Keratinocyte (primary cell): ENCODE measurements at regions not wholly inside any gene's neighbourhood (a gene's known extent, or its start where the extent isn't known, plus 50 kb on each side); places are given as distances from the start of the nearest gene placed in this dataset.

ENCODE experiments used
- DNase-seq: peaks from one replicate; pipeline ENCODE4 v3.0.0-alpha.2; 2011; ENCODE audit warnings: low read depth, missing footprints, low spot score
- FAIRE-seq: peaks from 2 replicates; lab custom pipeline; 2011; peaks lifted over from hg19 to GRCh38; lab: Jason Lieb, UNC
- H2AFZ ChIP-seq: 2 replicates; pipeline ENCODE4 v1.6.0; 2012; ENCODE audit warnings: low read length, control low read depth, inconsistent platforms; ENCODE audit not compliant: control insufficient read depth
- H3K27ac ChIP-seq: 2 replicates; pipeline ENCODE4 v1.5.1; 2011; ENCODE audit warnings: low read length; ENCODE audit not compliant: control insufficient read depth, insufficient read depth
- H3K27me3 ChIP-seq: 3 replicates; pipeline ENCODE4 v1.6.0; 2011; ENCODE audit warnings: low read length; ENCODE audit not compliant: control insufficient read depth, insufficient read depth; ENCODE audit errors: extremely low read depth
- H3K36me3 ChIP-seq, 2 experiments: 2 replicates in 1 of 2; 3 replicates in 1 of 2; pipeline ENCODE4 v1.5.1; 2011; ENCODE audit warnings: low read length in 2 of 2, mild to moderate bottlenecking in 1 of 2; ENCODE audit not compliant: control insufficient read depth in 2 of 2, insufficient read depth in 2 of 2; ENCODE audit errors: extremely low read depth in 1 of 2
- H3K4me1 ChIP-seq: 3 replicates; pipeline ENCODE4 v1.5.1; 2011; ENCODE audit warnings: low read length; ENCODE audit not compliant: control insufficient read depth, insufficient read depth; ENCODE audit errors: extremely low read depth
- H3K4me2 ChIP-seq: 3 replicates; pipeline ENCODE4 v1.6.0; 2011; ENCODE audit warnings: low read depth, low read length; ENCODE audit not compliant: control insufficient read depth, insufficient read depth; ENCODE audit errors: extremely low read depth
- H3K4me3 ChIP-seq, 3 experiments: fragments of 200-600 bp in 1 of 3; sonication (generic) in 1 of 3; 2 replicates in 2 of 3; 3 replicates in 1 of 3; pipeline ENCODE4 v1.5.1; 2011 to 2016; ENCODE audit warnings: low read length in 3 of 3, mild to moderate bottlenecking in 3 of 3, control low read depth in 2 of 3, inconsistent platforms in 1 of 3, low read depth in 1 of 3, mixed read lengths in 1 of 3, mixed run types in 1 of 3, moderate library complexity in 1 of 3; ENCODE audit not compliant: control insufficient read depth in 2 of 3, insufficient read depth in 2 of 3; ENCODE audit errors: extremely low read depth in 1 of 3
- H3K79me2 ChIP-seq: 2 replicates; pipeline ENCODE4 v1.6.0; 2012; ENCODE audit warnings: low read length; ENCODE audit not compliant: control insufficient read depth, insufficient read depth
- H3K9ac ChIP-seq: 3 replicates; pipeline ENCODE4 v1.6.0; 2011; ENCODE audit warnings: low read length; ENCODE audit not compliant: control insufficient read depth, insufficient read depth; ENCODE audit errors: extremely low read depth
- H3K9me1 ChIP-seq: 3 replicates; pipeline ENCODE4 v1.6.0; 2011; ENCODE audit warnings: low read length; ENCODE audit not compliant: control insufficient read depth, insufficient read depth; ENCODE audit errors: extremely low read depth
- H3K9me3 ChIP-seq: 2 replicates; pipeline ENCODE4 v1.5.1; 2012; ENCODE audit warnings: low read depth, low read length; ENCODE audit not compliant: control insufficient read depth
- H4K20me1 ChIP-seq: 3 replicates; pipeline ENCODE4 v1.6.0; 2011; ENCODE audit warnings: low read length; ENCODE audit not compliant: control insufficient read depth, insufficient read depth; ENCODE audit errors: extremely low read depth
- EZH2 ChIP-seq: IDR thresholded peaks from one replicate; pipeline ENCODE4 v1.6.1; 2012; ENCODE audit warnings: inconsistent platforms, mild to moderate bottlenecking, low read length, moderate library complexity
- dilution Hi-C: fragments of 300-500 bp; cut with MboI; formaldehyde crosslinking; loops from one replicate; pipeline ENCODE4 v1.7.0; 2020; ENCODE audit warnings: low sequenced_read_pairs; ENCODE audit not compliant: extremely low pct_ligation_motif_present
- TF ChIP-seq, protein P1 (sequence below), 3 experiments: IDR thresholded peaks in 1 of 3; conservative IDR thresholded peaks in 1 of 3; optimal IDR thresholded peaks in 1 of 3; 2 replicates in 2 of 3; 3 replicates in 1 of 3; pipeline versions ENCODE3 to v1.5.1; 2011; ENCODE audit warnings: low read length in 3 of 3, mild to moderate bottlenecking in 3 of 3, moderate library complexity in 2 of 3, control low read depth in 1 of 3, inconsistent platforms in 1 of 3; ENCODE audit not compliant: insufficient read depth in 2 of 3; ENCODE audit errors: extremely low read depth in 1 of 3

DNA sequence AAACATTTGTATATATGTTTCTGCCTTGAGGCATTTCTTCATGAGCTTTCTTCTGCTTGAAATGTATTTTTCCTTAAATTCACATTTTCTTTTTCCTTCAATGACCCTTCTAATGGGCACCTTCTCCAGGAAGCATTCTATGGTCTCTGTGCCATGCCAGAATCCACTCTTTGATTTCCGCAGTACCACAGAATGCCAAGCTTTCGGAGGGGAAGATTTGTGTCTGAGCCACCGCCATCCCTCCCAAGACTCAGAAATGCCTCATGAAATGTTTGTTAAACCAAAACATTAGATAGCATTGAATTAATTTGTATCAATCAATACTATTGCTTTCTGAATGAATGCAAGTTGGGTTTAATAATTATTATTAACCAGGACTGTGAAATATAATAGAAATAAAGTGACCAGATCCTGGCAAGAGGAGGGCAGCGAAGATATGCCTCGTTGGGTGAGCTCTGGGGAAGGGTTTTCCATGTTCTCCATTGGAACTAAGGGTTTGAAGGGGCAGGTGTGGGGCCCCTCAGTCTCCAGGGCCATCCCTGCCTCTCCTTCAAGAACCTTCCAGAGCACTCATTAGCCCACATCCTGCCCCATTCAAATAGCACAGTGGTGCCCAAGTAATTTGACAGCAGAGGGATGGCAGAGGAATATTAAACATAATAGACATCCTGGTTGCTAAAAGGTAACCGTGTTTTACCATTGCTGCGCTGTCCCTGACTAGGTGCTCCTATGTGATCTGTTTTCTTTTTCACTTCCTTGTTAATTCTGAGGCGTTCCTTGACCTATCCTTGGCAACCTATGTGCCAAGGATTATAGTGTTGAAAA lies 189.6 kb downstream of the MYCN start:
- Histone ChIP-seq H3K4me3 (no peak overlapping the region), H3K27me3 (peaks cover 3% of the 10 kb centered on the region), H3K27ac (no peak overlapping the region), H3K36me3 (no peaks in the 10 kb centered on the region), H3K9ac (no peak overlapping the region), H4K20me1 (no peaks in the 10 kb centered on the region), H3K9me3 (no peaks in the 10 kb centered on the region), H3K9me1 (no peaks in the 10 kb centered on the region), H3K4me2 (no peak overlapping the region), H2AFZ (no peak overlapping the region), H3K4me1 (peaks cover 5% of the 10 kb centered on the region), H3K79me2 (no peaks in the 10 kb centered on the region)
- dilution Hi-C loops: no loop called here
- DNase-seq (no peak), FAIRE-seq (no peak)
- TF ChIP-seq, protein P1, sequence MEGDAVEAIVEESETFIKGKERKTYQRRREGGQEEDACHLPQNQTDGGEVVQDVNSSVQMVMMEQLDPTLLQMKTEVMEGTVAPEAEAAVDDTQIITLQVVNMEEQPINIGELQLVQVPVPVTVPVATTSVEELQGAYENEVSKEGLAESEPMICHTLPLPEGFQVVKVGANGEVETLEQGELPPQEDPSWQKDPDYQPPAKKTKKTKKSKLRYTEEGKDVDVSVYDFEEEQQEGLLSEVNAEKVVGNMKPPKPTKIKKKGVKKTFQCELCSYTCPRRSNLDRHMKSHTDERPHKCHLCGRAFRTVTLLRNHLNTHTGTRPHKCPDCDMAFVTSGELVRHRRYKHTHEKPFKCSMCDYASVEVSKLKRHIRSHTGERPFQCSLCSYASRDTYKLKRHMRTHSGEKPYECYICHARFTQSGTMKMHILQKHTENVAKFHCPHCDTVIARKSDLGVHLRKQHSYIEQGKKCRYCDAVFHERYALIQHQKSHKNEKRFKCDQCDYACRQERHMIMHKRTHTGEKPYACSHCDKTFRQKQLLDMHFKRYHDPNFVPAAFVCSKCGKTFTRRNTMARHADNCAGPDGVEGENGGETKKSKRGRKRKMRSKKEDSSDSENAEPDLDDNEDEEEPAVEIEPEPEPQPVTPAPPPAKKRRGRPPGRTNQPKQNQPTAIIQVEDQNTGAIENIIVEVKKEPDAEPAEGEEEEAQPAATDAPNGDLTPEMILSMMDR (optimal IDR thresholded peaks at IDR 0.05 in 1 of 3, IDR thresholded peaks at IDR 0.05 in 1 of 3, conservative IDR thresholded peaks at IDR 0.05 in 1 of 3; ENCODE audit: extremely low read depth in 1 of 3, insufficient read depth in 2 of 3, low read length in 3 of 3): no peak
- no peak for TF ChIP-seq EZH2

DNA sequence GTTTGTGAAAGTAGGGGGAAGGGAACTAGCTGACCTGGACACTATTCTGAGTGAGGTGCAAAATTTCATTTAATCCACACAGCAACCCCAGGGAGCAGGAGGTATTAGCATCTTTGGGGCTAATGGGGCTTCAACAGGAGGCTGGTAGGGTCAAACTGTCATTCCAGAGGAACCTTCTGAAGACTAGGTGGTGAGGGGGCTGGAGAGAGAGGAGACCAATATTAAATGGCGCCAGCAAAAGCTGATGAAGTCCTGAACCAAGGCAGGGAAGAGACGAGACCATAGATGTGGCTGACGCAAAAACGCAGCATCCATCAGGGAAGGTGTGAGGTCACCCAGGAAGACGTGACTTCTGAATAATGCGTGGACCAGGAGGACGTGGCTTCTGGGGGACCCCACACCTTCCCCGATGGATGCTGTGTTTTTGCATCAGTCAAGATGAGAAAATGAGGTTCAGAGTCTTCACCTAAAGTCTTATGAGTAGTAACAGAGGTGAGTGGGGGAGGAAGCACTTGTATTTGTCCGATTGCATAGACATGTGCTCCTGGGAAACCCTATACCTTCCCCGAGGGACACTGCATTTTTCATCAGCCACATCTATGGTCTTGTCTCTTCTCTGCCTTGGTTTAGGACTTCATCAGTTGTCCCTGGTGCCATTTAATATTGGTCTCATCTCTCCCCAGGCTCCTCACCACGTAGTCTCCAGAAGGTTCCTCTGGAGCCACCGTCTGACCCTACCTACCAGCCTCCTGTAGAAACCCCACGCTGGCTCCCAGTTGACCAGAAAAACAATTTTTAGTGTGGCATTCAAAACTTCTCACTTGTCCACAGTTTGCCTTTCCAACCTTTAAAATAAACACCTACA lies 188.6 kb downstream of the MYCN start:
- Histone ChIP-seq H3K4me2 (no peak overlapping the region), H3K4me3 (no peak overlapping the region), H3K36me3 (no peaks in the 10 kb centered on the region), H3K9ac (no peak overlapping the region), H4K20me1 (no peaks in the 10 kb centered on the region), H3K27me3 (peaks cover 3% of the 10 kb centered on the region), H3K9me1 (no peaks in the 10 kb centered on the region), H3K79me2 (no peaks in the 10 kb centered on the region), H3K9me3 (no peaks in the 10 kb centered on the region), H3K4me1 (peaks cover 3% of the 10 kb centered on the region), H3K27ac (no peak overlapping the region), H2AFZ (no peak overlapping the region)
- DNase-seq: no peak
- TF ChIP-seq, protein P1 (optimal IDR thresholded peaks at IDR 0.05 in 1 of 3, IDR thresholded peaks at IDR 0.05 in 1 of 3, conservative IDR thresholded peaks at IDR 0.05 in 1 of 3; ENCODE audit: extremely low read depth in 1 of 3, insufficient read depth in 2 of 3, low read length in 3 of 3): no peak
- TF ChIP-seq EZH2: no peak
- FAIRE-seq: no peak
- dilution Hi-C loops: no loop called here
